Posterior vena cava (tissue), 2 donors: ENCODE measurements at regions not wholly inside any gene's neighbourhood (a gene's known extent, or its start where the extent isn't known, plus 50 kb on each side); places are given as distances from the start of the nearest gene placed in this dataset.

Experiments
- DNase-seq: peaks from one replicate; pipeline ENCODE4 v3.0.0-alpha.2; 2020; ENCODE audit warnings: low spot score
- intact Hi-C, 2 donors: fragments of 100-400 bp; cut with DNase I; formaldehyde crosslinking; loops; one replicate each; pipeline versions ENCODE4 v1.14.1 to v1.14.2; 2022 to 2023
- donor health status: DM: yes; HTN: yes; CAD: no.
- donor health status: DM: yes; HTN: yes; CAD: no.

- intact Hi-C loops = no loop called here
- no peak for DNase-seq
Measured at GRCh38 chr2:203812294-203813221, 55.0 kb upstream of the CTLA4 start.

- intact Hi-C loops = no loop called here
- no peak for DNase-seq
Measured at GRCh38 chr2:203813684-203814083, 53.9 kb upstream of the CTLA4 start.

- DNase-seq = peak; percentile 84
- intact Hi-C loops = no loop called here
Measured at GRCh38 chr2:203814661-203815540, 52.7 kb upstream of the CTLA4 start.

GRCh38 chr2:203815541-203815898 is 52.1 kb upstream of the CTLA4 start:
- intact Hi-C loops = no loop called here
- no peak for DNase-seq

GRCh38 chr2:203817147-203817546 is 50.4 kb upstream of the CTLA4 start:
- intact Hi-C loops = no loop called here
- DNase-seq = no peak
